ENCODE measurements at regions not wholly inside any gene's neighbourhood (a gene's known extent, or its start where the extent isn't known, plus 50 kb on each side); places are given as distances from the start of the nearest gene placed in this dataset.

- H3K4me1 ChIP-seq (ENCODE audit: insufficient read depth, low read length, poor library complexity, severe bottlenecking), result no peaks in the 10 kb centered on the region
- no peak for DNase-seq (ENCODE audit: low spot score)
- intact Hi-C loops (cut with micrococcal nuclease; ENCODE audit: unreplicated experiment), result no loop called here
- ChIA-PET CTCF (no interaction called here), POLR2A (ENCODE audit: low non-redundant PET) (no interaction called here)
- no peak overlapping the region for H3K4me3 ChIP-seq (ENCODE audit: low read depth, low read length, poor library complexity, severe bottlenecking)
- TF ChIP-seq EZH2 (IDR thresholded peaks at IDR 0.05; ENCODE audit: borderline replicate concordance, low read depth, low read length, poor library complexity, severe bottlenecking) (no peak), CTCF (conservative IDR thresholded peaks at IDR 0.05; ENCODE audit: low read depth, low read length) (no peak)
- H3K27me3 ChIP-seq (replicated peaks; ENCODE audit: insufficient read depth, low read depth, low read length, poor library complexity), result no peaks in the 10 kb centered on the region
- H3K36me3 ChIP-seq (ENCODE audit: insufficient read depth, low read length, poor library complexity, severe bottlenecking), result no peaks in the 10 kb centered on the region
- no peaks in the 10 kb centered on the region for H3K9me3 ChIP-seq (ENCODE audit: low read depth, low read length, poor library complexity, severe bottlenecking)
- no TSS peak for BruUV-seq (replicated peaks)
- H3K27ac ChIP-seq (ENCODE audit: low read depth, low read length, poor library complexity, severe bottlenecking), result no peak overlapping the region
These were observed 101.3 kb downstream of the GADD45G start for GRCh38 chr9:89706086-89706485.

- ChIA-PET POLR2A (ENCODE audit: low non-redundant PET) (no interaction called here), CTCF (no interaction called here)
- BruUV-seq (replicated peaks), result no TSS peak
- no peak overlapping the region for H3K4me3 ChIP-seq (ENCODE audit: low read depth, low read length, poor library complexity, severe bottlenecking)
- no peak for TF ChIP-seq CTCF (conservative IDR thresholded peaks at IDR 0.05; ENCODE audit: low read depth, low read length)
- TF ChIP-seq EZH2 (IDR thresholded peaks at IDR 0.05; ENCODE audit: borderline replicate concordance, low read depth, low read length, poor library complexity, severe bottlenecking), result no peak
- intact Hi-C loops (cut with micrococcal nuclease; ENCODE audit: unreplicated experiment), result no loop called here
- no peaks in the 10 kb centered on the region for H3K9me3 ChIP-seq (ENCODE audit: low read depth, low read length, poor library complexity, severe bottlenecking)
- H3K36me3 ChIP-seq (ENCODE audit: insufficient read depth, low read length, poor library complexity, severe bottlenecking), result no peaks in the 10 kb centered on the region
- H3K27ac ChIP-seq (ENCODE audit: low read depth, low read length, poor library complexity, severe bottlenecking), result no peak overlapping the region
- no peaks in the 10 kb centered on the region for H3K27me3 ChIP-seq (replicated peaks; ENCODE audit: insufficient read depth, low read depth, low read length, poor library complexity)
- no peaks in the 10 kb centered on the region for H3K4me1 ChIP-seq (ENCODE audit: insufficient read depth, low read length, poor library complexity, severe bottlenecking)
- DNase-seq (ENCODE audit: low spot score), result no peak
These were observed 101.9 kb downstream of the GADD45G start for GRCh38 chr9:89706731-89707191.

- Histone ChIP-seq H3K27me3 (replicated peaks; ENCODE audit: insufficient read depth, low read depth, low read length, poor library complexity) (no peaks in the 10 kb centered on the region), H3K4me3 (ENCODE audit: low read depth, low read length, poor library complexity, severe bottlenecking) (no peak overlapping the region), H3K27ac (ENCODE audit: low read depth, low read length, poor library complexity, severe bottlenecking) (no peak overlapping the region), H3K36me3 (ENCODE audit: insufficient read depth, low read length, poor library complexity, severe bottlenecking) (no peaks in the 10 kb centered on the region), H3K4me1 (ENCODE audit: insufficient read depth, low read length, poor library complexity, severe bottlenecking) (no peaks in the 10 kb centered on the region), H3K9me3 (ENCODE audit: low read depth, low read length, poor library complexity, severe bottlenecking) (no peaks in the 10 kb centered on the region)
- no peak for DNase-seq (ENCODE audit: low spot score)
- CTCF ChIA-PET, result no interaction called here
- no TSS peak for BruUV-seq (replicated peaks)
- intact Hi-C loops (cut with micrococcal nuclease; ENCODE audit: unreplicated experiment), result no loop called here
- TF ChIP-seq EZH2 (IDR thresholded peaks at IDR 0.05; ENCODE audit: borderline replicate concordance, low read depth, low read length, poor library complexity, severe bottlenecking) (no peak), CTCF (conservative IDR thresholded peaks at IDR 0.05; ENCODE audit: low read depth, low read length) (no peak)
- POLR2A ChIA-PET (ENCODE audit: low non-redundant PET), result no interaction called here
These were observed 105.9 kb downstream of the GADD45G start for GRCh38 chr9:89710697-89711096.
